HG03575 (cell line): ENCODE measurements at regions not wholly inside any gene's neighbourhood (a gene's known extent, or its start where the extent isn't known, plus 50 kb on each side); places are given as distances from the start of the nearest gene placed in this dataset.
"Not testable (repeated sequence)": the region's sequence is repeated elsewhere in the genome, so short reads cannot be mapped to it uniquely, and the experiment has no call there.

Experiments
- ATAC-seq: cut with Tn5 transposase; IDR thresholded peaks from one replicate; pipeline ENCODE4 v1.9.1; 2021; ENCODE audit not compliant: unreplicated experiment, insufficient number of reproducible peaks, low FRiP score; ENCODE audit errors: extremely low read depth

DNA sequence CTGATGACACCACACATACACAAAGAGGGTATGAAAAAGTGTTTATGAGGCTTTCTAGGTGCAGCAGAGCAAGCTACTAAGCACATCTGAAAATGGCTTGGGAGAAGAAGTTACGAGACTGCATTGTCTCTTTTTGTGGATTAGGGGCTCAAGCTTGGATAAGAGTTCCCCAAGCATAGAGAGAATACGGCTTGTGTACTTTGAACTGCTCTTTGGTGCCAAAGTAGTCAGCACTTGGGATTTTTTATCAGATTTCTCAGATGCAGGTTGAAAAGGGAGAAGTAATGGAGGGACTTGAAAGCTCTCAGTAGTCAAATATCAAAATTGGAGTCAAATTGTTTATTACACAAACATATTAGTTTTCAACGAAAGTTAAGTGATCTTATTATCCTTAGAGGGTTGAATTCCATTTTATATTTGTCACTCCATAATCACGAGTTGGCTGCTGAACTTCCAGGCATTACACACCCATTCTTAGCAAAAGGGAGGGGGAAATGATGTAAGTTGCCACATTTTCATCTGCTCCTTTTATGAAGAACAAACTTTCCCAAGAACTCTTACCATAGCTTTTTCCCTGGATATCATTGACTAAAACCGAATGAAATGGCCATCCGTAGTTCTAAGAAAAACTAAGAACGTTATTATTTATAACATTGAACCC lies 1904.9 kb downstream of the PCDH7 start:
- no peak for ATAC-seq

DNA sequence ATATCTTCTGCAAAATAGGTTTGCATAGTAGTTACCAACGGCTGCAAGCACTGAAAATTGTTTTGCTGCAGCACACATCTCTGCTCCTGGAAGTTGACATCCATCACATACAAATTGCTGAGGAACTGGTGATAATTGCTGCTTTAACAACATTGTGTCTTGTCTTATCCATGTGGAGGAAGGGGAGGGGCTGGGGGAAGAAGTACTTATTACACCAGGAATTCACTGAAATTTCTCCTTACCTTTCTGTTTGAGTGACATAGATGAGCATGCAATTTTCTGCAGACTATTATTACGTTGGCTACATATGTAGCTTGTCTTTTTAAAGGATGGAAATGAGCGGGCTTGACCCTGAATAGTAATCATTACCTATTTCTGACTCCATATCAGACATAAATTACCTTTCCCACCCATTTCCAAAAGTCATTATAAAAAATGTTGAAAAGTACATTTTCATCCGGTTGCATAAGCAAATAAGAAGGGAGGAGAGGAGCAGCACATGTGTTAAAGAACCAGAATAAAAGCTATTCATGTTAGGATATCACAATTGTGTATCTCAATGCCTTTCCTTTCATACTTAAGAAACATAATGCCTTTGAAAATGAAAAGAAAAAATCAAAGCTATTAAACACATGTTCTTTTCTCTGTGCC lies 1905.6 kb downstream of the PCDH7 start:
- no peak for ATAC-seq

- no peak for ATAC-seq
Measured at GRCh38 chr4:32631831-32632230, 1911.7 kb downstream of the PCDH7 start.

GRCh38 chr4:32633421-32633820 lies 1913.3 kb downstream of the PCDH7 start:
- no peak for ATAC-seq

DNA sequence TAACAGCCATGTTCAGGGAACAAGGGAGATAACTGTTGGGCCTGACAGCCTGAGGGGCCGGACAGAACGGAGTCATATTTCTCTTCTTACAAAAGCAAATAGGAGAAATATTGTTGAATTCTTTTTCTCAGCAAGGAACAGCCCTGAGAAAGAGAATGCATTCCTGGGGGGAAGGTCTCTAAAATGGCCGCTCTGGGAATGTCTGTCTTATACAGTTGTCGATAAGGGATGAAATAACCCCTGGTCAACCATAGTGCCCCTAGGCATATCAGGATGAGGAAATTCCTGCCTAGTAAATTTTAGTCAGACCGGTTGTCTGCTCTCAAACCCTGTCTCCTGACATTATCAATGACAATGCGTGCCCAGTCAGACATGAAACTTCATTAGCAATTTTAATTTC lies 1925.5 kb downstream of the PCDH7 start:
- ATAC-seq = no peak

GRCh38 chr4:32658019-32658418 lies 1937.8 kb downstream of the PCDH7 start:
- ATAC-seq = no peak

DNA sequence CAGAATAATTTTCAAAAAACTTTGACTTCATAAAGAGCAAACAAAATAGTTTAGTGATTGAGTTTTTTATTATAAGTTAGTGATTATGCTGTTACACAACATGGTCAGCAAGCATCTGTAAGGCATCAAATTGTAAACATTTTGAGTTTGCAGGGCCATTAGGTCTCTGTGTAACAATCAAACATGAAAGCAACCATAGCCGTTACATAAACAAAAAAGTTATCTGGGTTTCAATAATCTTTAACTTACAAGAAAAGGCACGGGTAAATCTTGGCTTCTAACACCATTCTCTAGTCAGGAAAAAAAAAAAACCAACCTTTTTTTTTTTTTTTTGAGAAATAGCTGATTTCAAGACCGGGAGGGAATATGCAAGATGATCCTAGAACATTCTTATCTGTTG lies 1941.1 kb downstream of the PCDH7 start:
- no peak for ATAC-seq

GRCh38 chr4:32662803-32663202 lies 1942.6 kb downstream of the PCDH7 start:
- no peak for ATAC-seq

- ATAC-seq = no peak
Measured at GRCh38 chr4:32672359-32672758, 1952.2 kb downstream of the PCDH7 start.

GRCh38 chr4:32680946-32681345 lies 1960.8 kb downstream of the PCDH7 start:
- ATAC-seq = no peak

DNA sequence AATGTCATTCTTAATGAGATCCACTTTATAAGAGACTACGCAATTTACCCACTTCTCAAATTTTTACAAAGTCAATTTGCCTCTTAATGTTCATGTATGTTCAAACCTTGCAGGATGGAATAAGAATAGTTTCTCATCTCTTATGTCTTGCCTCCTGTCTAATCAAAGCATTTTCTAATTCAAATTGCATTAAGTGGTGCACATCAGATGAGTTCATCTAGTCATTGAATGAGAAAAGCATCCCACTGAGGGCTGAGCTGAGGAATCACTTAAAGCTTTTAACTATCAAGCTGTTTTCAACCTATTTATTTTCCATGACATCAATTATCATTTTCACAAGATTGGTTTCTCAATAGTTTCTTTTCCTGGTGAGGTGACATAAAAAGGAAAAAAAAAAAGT lies 1964.0 kb downstream of the PCDH7 start:
- no peak for ATAC-seq

DNA sequence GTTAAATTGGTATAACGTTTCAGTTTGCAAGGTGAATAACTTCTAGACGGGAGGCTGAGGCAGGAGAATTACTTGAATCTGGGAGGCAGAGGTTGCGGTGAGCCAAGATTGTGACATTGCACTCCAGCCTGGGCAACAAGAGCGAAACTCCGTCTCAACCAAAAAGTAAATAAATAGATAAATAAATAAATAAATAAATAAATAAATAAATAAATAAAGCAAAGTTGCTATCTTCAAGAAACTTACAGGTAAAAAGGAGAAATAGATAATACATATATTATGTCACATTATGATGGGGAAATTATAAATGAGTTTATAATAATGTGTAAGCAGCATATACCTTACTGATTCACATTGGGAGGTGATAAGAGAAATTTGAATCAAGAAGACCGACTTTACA lies 1966.0 kb downstream of the PCDH7 start:
- ATAC-seq = no peak

DNA sequence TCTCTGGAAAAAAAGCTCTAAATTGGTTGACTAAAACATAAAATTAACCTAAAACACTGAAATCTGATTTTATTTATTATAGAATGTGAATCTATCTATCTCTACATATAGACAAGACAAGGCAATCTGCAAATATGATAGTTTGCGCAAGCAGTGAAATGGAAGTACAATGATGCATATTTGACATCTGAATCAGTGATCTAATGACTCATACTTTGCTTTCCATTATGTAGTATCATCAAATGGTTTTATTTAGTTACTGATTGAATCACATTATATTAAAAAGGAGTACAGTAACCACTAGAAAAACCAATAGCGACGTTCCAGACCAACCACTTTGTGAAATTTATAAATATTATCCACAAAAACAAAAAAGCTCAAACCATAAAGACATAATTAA lies 1969.3 kb downstream of the PCDH7 start:
- no peak for ATAC-seq

GRCh38 chr4:32697281-32697814 lies 1977.2 kb downstream of the PCDH7 start:
- no peak for ATAC-seq

- ATAC-seq = no peak
Measured at GRCh38 chr4:32700838-32701237, 1980.7 kb downstream of the PCDH7 start.

- ATAC-seq = no peak
Measured at GRCh38 chr4:32706893-32707292, 1986.7 kb downstream of the PCDH7 start.

- not testable (repeated sequence) for ATAC-seq
Measured at GRCh38 chr4:32716090-32716620, 1996.0 kb downstream of the PCDH7 start.

DNA sequence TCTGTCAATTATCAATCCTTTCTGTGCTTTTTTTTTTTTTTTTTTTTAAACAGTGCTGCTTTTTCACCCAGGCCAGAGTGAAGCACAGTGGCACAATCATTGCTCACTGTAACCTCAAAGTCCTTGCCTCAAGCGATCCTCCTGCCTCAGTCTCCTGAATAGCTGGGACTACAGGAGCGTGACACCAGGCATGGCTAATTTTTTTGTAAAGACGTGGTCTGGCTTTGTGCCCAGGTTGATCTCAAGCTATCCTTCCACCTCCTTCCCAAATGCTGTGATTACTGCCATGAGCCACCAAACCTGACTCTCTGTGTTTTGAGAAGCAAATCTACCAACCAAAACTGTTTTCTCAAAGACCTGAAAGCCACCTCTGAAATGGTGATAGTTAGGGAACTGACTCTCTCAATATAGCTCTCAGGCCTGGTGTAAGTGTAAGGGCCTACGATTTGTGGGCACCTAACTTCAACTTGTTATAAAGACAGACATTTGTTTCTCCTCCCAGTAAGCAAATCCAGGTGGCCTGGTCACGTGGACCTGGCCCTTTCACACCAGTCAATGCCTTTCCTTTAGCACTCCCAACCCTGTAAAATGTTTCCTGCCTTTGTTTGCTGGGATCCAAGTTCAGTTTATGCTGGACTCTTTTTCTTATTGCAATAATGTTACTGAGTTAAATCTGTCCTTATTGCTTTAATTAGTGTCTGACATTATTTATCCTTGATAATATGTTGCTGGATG lies 2015.9 kb downstream of the PCDH7 start:
- ATAC-seq = no peak

DNA sequence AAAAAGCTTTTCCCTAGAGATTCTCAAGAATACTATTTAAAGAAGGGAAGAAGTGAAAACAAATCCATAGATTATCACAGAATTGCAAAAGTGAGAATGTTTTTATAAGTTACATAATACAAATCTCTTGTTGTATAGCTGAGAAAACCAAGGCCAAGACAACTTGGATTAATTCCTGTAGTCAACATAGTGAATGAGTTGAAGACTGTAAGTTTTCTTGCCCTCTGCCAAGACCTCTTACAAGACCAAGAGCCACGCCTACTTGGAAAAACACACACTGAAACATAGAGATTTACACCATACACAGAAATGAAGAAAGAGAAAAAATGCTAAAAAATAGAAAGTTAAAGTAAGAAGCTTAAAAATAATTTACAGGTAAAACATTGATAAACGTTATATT lies 2024.0 kb downstream of the PCDH7 start:
- ATAC-seq = no peak

DNA sequence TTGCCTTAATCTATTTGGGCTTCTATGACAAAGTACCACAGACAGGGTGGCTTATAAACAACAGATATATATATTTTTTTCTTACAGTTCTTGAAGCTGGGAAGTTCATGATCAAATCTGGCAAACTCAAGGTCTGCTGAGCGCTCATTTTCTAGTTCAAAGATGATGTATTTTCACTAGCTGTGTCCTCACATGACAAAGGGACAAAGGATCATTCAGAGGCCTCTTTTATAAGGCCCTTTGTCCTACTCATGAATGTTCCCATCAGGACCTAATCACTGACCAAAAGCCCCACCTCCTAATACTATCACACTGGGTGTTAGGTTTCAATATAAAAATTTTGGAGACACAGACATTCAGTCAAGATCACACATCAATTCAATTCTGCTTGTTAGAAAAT lies 2025.2 kb downstream of the PCDH7 start:
- no peak for ATAC-seq
